ENCODE measurements at regions not wholly inside any gene's neighbourhood (a gene's known extent, or its start where the extent isn't known, plus 50 kb on each side); places are given as distances from the start of the nearest gene placed in this dataset.
"Not testable (repeated sequence)": the region's sequence is repeated elsewhere in the genome, so short reads cannot be mapped to it uniquely, and the experiment has no call there.

DNA sequence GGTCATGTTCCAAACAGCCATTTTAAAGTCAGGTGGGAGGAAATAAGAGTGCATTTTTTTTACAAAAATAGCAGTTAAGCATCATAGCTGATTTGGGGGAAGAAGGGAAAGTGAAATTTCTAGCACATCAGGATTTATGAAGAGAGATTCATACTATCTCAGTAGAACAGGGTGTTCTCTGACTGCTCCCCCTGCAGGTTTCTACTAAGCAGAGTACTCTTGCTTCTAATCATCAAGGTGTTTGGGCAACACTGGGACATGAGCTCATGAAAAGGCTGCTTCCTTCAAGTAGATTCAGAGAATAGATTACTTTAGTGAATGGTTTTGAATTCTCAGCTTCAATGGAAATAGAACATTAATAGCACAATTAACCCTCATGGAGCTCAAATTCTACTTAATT, 591.4 kb upstream of the PCDH10 start:
- DNase-seq, result no peak

DNA sequence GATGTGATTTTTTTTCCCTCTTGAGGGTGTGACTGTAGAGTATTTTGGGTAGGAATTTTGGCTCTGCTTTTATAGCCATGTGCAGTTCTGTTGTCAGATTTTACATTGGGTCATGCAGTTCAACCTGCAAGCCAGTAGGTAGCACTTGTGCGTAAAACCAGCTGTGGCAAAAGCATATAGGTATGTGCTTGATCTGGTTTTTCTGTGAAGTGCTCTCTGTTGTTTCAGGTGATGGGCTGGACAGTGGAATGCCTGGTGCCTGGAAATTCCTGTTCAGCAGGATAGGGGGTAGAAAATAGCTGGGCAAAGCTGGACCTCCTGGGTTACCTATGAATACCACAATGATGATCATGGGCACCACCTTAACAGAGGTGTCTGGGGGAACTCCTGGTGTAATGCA, 584.2 kb upstream of the PCDH10 start:
- no peak for DNase-seq

DNA sequence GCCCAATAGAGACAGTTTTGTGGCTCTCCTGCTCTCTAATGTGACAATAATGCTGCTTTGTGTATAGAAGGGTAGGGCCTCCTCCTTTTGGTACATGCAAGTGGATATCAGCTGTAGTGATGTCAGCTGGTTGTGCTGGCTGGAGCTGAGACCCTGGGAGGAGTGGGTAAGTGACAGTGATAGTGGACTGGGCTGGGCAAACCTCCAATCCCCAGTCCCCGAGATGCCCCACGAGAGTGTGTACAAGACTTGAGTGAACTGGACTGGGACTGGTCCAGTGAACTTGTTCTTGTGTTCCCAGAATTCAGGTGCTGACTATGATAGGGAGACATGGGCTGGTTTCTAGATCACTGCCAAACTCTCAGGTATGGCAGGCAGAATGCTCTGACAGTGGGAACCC, 583.6 kb upstream of the PCDH10 start:
- no peak for DNase-seq

DNA sequence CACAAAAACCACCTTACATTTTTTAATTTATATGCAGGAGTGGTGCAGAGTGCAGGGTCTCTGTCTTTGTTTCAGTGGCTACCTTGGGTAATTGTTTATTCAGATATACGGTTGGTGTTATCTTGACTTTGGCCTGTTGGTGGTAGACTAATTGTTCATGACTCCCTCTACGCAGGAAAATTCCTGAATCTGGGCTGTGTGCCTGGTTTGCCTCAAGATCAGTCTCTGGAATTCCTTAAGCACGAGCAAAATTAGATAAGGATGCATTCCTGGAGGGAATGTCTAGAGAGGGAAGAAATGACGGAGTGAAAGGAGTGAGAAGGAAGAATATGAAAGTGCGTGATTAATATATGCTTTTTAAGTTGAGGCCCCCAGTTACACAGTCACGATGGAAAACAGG, 576.9 kb upstream of the PCDH10 start:
- DNase-seq, result no peak

DNA sequence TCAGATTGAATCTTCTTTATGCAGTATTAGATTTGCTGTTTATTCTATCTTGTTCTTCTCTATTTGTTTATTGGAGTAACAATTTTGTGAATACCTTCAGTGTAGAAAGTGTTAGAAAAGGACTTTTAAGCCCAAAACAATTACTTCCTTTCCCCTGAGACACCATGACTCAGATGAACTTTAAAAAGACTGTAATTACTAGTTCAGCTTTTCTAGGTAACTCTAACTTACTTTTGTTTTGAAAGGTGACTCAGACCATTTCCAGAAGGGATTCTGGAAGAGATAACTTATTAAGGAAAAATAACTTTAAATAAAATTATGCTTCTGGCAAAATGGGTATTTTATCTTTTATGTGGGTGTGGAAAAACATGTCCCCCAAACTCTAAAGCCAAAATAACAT, 561.5 kb upstream of the PCDH10 start:
- no peak for DNase-seq

DNA sequence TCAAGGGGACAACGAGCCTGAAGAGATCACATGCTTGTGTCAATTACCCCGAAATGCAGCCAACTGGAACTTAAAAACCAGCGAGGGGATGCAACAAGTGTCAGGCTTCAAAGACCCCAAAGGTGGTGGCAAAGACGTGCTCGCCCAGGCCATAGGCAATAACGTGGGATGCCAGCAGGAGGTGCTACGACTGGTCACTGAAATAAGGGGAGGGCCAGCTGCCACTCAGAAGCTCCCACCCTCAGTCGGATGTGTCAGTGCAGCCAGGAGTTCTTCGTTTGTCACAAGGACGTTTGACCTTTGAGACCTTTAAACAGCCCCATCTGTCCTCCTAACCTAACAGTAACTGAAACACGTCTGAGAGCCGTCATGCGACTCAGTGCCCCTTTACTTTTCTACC, 556.8 kb upstream of the PCDH10 start:
- DNase-seq, result no peak

DNA sequence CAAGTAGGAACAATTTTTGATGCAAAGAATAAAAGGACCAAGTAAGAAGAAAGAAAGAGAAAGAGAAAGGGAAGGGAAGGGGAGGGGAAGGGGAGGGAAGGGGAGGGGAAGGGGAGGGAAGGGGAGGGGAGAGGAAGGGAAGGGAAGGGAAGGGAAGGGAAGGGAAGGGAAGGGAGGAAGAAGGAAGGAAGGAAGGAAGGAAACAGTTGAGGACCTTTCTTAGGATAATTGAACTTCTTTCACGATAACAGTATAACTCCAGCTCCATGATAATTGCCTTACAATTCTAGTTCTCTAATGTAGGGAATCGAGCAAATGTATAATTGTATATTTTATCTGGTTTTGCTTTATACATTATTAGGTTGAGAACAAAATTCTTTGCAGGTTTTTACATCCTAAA, 556.2 kb upstream of the PCDH10 start:
- no peak for DNase-seq

DNA sequence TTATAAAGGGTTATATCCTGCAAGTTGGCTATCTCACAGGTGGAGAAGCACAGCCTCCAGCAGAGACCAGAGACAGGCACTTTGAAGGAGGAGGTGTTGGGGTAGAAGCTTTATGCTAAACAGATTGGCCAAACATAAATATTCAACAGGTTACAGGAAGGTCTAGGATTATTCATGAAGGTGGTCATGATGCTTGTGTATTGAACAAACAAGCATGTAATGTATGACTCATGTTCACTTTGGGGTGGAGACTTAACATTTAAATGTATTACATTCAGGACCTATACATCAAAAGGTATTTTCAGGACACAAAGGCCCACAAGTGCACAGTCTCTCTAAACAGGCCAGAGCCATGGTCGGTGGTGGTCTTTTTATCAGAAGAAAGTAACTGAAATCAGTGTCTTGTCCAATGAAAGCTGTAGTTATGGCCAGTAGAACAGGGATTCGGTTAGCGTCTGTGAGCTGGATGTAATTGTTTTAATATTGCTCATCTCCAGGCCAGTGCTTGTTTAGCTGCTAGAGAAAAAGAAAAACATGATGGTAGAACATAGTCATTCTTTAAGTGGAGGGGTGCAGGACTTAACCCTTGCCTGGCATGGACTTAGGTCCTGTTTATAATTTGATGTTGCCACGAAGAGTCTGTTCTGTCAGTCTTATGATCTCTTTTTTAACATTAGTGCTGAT, 555.2 kb upstream of the PCDH10 start:
- no peak for DNase-seq

DNA sequence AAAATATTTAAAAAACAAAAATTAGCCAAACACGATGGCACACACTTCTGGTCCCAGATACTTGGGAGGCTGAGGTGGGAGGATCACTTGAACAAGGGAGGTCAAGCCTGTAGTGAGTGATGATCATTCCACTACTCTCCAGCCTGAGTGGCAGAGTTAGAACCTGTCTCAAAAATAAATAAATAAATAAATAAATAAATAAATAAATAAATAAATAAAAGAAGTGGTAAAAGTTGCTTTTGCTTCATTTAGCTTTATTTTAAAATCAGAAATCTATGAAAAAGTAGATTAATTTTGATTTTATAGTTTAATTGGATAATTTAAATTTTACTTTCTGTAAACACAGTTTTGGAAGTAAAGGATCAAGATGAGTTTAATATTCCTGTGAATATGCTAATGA, 552.9 kb upstream of the PCDH10 start:
- DNase-seq, result no peak

DNA sequence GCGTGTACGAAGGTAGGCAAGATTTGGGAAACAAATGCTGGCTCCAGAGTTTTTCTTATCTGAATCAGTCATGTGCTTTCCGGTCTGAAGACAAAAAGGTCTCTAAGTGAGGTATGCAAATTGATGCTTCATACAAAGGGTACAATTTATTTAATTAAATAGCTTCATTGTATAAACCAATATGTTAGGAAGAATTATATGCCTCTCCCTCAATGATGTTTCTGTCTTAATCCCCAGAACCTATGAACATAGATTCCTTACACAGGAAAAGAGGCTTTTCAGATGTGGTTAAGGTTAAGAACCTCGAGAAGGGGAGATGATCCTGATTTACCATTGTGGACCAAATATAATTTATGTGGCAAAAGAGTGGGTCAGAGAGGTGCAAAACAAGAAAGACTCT, 543.5 kb upstream of the PCDH10 start:
- DNase-seq, result no peak

DNA sequence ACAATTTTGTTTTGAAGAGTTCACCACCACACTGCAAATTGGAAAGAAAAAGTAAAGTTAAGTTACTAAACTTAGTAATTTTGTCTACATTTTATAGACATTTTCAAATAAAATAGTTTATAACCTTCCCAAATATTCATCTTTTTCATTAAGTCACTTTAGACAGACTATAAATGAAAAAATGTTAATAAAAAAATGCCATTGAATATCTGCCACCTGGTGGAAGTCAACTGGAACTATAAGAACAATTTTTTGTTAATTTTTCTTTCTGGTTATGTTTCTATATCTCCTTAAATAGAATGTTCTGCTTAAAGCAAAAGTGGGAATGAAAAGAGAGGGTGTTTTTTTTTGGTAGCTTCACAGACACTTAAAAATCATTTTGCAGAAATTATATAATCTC, 534.4 kb upstream of the PCDH10 start:
- no peak for DNase-seq

DNA sequence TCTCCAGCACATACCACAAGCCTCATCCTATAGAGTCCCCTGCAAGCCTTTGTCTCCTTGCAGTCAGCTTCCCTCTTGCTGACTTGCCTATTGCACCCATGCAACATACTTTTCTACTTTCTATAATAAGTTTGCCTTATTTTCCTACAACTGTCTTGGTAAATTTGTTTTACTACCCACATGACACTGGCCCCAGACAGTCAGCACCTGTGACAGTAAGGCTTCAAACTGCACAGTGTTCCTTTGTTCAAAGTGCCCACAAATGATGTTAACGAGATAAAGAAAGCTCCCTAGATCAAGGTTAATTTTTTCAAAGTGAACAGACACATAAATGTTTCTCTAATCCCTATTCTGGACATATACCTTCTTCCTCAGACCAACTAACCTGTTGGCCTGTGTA, 529.1 kb upstream of the PCDH10 start:
- no peak for DNase-seq

DNA sequence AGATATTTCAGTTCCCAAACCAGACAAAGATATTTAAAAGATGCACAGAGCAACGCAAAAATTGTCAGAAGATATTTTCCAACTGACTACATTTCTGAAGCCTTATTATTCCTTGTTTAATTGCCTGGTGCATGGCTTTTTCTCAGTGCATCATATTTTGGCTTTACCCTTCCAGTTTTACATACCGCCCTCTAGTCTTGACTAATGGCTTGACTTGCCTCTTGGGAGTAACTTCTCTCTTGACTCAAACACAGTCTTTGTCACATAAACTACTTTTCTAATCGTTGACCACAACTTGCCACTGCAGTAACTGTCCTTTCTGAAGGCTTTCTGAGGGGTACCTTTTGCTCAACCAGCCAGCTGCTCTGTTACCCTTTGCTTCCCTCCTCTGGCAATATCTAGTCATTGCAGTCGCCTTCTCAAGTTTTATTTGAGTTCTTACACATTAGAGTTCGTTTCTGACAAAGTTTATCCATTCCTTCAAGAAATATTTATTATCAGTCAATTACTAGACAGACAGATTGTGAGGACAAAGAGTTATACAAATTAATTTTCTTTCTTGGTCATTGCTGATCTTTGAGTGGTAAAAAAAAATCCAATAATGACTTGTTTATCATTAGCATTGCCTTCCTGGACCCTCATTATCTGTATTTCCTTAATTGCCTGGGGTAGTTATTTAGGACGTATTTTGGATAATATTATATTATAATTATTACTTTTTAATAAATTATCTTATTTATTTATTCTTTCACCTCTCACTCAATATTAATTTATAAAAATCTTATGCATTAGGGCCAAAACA, 506.9 kb upstream of the PCDH10 start:
- DNase-seq, result no peak

DNA sequence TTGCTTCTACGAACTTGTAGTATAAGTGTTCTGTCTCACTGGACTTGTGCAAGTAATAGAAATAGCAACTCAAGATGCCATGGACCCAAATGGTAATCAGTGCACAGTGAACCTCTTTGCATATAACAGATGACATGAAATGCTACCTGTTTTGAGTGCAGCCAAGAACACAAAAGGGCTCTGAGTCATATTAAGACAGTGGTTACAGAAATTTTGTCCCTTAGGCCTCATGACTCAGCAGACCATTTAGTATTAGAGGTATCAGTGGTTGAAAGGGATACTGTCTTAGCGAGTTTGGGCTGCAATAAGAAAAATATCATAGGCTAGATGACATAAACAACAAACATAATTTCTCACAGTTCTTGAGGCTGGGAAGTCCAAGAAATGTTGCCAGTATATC, 502.9 kb upstream of the PCDH10 start:
- DNase-seq, result no peak

DNA sequence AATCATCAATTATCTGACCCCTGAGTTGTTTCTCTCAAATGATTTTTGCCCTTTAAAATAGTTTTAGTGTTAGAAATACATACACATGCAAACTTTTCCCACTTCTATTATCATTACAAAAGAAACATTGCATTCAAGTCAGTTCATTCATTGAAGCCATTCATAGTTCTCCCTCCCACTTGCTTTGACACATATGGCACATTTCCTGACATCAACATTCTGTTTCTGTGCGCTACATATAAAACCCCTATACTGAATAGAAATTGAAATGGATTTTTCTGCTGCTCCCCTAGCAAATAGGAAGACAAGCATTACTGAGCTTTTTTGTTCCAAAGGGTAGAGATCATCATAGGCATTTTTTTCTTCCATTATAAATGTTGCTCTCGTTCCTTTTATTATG, 497.9 kb upstream of the PCDH10 start:
- DNase-seq, result no peak

DNA sequence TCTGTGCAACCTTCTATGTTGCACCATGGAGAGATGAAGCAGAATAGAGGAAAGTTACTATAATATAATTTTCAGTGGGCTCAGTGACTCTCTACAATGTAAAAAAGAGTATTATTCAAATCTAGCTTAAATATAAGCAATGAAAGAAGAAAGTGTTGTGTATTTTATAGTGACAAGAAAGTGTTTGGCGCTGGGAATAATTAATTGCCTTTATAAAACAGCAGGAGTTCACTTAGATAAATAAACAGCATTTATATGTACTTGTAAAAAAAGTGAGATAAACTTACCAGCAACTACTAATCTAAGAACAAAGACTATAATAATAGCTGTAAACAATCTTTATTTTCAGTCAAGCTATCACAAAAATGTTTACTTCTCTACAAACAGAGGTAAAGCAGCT, 488.9 kb upstream of the PCDH10 start:
- DNase-seq, result no peak

DNA sequence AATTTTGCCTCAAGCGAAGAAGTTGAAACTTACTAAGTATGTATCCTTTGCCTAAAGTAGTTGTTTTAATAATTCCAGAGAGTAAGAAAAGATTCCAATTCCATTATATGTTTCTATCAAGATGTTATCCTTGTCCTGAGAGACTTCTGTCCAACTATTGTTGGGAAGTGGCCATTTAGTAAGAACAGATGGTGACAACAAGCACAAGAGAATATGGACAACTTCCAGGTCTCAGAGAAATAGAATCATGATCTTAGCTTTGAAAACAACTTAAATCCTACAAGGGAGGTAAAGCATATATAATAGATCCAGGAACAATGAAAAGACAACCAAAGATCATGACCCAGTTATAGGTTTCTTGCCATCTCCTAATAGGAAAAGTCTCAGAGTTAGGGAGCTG, 486.6 kb upstream of the PCDH10 start:
- no peak for DNase-seq

DNA sequence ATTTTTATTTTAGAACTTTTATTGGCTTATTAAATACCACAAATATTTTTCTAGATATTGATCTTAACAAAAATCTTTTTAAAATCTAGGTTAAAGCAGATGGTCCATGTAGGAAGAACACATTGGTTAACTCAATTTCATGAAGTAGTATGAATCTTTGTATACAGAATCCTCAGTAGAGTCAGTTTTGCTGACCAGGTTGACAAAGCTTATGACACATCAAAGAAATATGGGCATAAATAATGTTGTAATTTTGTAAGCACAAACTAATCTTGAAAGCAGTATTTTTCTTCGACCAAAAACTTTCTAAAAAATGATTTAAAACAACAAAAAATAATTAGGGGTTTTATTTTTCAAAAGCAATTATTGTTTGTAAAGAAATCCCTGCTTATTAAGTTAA, 479.3 kb upstream of the PCDH10 start:
- DNase-seq, result no peak

DNA sequence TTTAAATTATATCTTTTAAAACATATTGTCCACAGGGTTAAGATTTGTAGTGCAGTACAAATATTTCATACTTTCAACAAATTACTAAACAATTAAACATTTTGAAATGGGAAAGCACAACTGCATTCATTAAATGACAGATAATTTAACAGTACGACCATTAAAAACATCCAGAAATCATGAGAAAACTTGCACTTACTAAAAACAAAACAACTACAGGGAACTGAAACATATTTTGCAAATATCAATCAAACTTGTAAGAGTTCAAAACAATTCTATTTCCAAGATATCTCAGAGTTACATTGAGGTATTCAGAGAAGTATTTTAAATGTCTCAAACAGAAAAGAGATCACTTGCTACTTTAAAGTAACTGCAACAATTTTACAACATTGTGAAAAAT, 478.5 kb upstream of the PCDH10 start:
- DNase-seq, result no peak

DNA sequence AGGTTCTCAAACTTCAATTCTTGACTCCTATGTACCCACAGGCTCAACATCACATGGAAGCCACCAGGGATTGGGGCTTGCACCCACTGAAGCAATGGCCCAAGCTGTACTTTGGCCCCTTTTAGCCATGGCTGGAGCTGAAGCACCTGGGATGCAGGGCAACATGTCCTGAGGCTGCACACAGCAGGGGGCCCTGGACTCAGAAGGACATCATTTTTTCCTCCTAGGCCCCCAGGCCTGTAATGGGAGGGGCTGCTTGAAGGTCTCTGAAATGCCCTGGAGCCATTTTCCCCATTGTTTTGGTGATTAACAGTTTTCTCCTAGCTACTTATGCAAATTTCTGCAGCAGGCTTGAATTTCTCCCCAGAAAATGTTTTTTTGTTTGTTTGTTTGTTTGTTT, 465.1 kb upstream of the PCDH10 start:
- no peak for DNase-seq

DNA sequence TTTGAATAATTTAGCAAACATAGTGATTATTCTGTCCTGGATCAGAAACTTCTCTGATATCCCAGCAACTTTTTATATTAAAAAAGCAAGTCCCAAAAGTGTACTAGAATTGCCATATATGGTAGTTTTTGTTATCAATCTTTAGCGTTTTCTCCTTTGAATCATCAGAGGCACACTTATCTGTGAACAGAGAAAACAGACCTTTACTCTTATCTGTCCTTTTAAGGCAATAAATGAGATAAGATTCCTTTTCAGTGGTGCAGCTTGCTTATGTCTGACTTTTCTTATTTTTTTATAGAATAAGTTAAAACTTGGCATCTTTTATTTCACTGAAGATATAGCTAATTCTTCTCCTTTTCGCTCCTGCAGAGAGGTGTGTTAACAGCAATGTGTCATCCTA, 458.1 kb upstream of the PCDH10 start:
- DNase-seq, result no peak

DNA sequence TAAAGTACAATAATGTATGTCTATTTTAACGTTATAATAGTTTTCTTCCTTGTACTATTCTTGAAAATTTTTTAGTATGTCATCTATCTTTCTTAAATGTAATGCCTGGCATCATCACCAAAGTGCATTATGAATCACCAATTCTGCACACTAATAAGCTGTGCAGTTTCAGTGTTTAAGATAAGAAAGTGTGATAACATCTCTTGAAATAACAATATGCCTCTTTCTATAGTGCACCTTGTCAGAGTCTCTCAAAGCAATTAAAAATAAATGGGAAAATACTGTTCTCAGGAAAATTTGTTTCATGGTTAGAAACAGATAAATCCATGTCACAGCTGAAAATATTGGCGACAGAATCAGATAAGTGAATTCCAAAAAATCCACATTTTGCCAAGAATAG, 457.4 kb upstream of the PCDH10 start:
- no peak for DNase-seq

DNA sequence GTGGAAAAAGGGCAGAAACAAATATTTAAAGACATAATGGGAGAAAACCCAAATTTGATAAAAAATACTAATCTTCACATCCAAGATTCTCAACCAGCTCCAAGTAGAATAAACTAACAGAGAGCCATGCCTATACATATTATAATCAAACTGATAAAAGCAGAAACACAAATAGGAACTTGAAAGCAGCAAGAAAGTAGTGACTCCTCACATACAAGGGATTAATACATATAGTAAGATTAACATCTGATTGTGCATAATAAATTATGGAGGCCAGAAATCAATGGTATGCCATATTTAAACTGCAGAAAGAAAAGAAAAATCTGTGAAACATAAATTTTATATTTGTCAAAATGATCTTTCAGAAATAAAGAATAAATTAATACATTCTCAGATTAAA, 454.3 kb upstream of the PCDH10 start:
- no peak for DNase-seq

DNA sequence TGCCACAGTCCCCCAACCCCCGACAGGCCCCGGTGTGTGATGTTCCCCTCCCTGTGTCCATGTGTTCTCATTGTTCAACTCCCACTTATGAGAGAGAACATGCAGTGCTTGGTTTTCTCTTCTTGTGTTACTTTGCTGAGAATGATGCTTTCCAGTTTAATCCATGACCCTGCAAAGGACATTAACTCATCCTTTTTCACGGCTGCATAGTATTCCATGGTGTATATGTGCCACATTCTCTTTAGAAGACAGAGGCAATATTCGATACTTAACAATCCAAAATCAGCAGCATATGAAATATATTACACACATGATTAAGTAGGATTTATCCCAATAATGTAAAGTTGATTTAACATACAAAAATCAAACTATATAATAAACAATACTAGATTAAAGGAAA, 451.6 kb upstream of the PCDH10 start:
- DNase-seq, result not testable (repeated sequence)

DNA sequence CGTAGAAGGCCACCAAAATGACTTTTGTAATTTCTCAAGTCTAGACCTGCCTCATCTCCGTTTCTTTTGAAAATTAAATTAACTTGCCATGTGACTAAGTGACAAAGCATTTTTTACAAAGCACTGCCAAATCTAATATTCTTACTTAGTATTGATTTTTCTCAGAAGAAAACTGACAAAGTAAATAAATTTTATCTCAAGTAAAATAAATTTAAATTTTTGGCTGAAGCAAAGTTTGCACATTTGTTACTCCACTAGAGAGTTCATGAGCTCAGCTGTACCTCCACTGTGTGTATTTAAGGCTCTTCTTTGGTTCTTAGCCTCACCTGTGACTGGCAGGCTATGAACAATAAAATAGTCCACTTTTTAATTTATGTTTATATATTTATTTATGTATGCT, 441.1 kb upstream of the PCDH10 start:
- DNase-seq, result no peak
